NCI-H345 (cell line): ENCODE measurements at regions not wholly inside any gene's neighbourhood (a gene's known extent, or its start where the extent isn't known, plus 50 kb on each side); places are given as distances from the start of the nearest gene placed in this dataset.

Experiments used
- DNase-seq: peaks from one replicate; lab custom pipeline; 2025; lab: John Stamatoyannopoulos, UW

- no peak for DNase-seq
Observed at GRCh38 chr9:115733318-115734110, 420.1 kb upstream of the PAPPA start.

DNA sequence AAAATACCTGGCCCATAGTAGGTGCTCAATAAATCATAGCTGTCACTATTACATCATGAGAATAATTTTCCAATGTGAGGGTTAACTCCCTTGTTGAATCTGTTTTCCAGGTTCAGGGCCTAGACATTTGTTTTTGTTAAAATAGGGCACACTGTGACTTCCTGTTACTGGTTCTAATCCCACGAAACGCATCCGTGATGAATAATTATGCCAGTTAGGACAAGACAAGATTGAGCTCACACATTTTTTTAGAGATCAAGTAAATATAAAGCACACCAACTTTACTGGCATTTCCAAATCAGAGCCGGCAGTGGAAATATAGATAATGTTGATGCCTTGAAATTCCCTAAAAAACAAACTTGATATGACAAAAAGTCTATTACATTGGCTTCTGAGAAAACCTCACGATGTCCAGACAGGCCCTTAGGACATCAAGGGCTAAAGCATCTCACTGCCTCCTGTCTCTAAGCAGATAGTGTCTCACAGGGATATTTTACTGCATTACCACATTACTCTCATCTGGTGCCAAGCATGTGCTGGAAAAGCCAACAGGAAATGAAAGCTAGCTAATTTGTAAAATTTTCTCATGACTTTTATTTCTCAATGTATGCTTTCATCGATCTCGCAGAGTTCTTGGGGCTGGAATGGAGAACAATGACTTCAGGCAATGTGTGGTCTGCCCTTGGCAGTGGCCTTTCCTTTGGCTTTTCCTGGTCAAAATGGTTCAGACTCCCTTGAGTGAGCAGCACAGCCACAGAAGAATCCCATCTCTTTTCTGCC is 414.3 kb upstream of the PAPPA start:
- no peak for DNase-seq

GRCh38 chr9:115740986-115741385 is 412.6 kb upstream of the PAPPA start:
- no peak for DNase-seq

- DNase-seq = no peak
Observed at GRCh38 chr9:115743709-115744605, 409.6 kb upstream of the PAPPA start.

DNA sequence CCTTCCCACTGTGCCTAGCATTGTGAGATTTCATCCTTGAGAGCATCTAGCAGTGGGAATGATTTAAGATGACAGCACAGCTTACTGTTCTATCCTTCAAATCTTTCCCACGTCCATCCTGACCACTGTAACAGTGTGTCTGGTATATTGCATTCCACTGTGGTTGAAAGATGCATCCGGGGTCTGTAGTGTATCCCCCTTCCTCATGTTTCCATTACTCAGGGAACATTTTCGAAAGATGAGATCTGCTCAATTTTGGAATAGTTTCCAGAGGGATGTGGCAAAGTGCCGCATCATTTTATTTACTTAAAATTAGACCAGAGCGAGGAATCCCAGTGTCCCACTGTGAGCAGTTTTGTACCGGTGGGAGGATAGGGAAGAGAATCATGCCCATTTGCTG is 407.1 kb upstream of the PAPPA start:
- no peak for DNase-seq

DNA sequence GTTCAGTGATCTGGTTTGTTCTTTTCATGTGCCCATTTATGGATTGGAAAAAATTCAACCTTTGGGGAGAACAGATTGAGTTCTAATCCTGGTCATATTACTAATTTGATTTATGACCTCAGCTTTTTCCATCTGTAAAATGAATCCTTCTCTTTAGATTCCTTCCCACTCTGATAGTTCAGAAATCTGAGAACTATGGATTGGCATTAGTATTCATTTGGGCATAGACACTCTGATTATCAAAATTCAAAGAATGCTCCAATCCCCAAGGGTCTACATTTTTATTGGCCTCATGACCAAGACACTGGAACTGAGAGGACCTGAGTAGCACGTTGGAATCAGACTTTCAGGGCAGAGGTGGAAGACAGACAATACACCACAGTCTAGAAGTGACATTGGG is 405.9 kb upstream of the PAPPA start:
- no peak for DNase-seq

DNA sequence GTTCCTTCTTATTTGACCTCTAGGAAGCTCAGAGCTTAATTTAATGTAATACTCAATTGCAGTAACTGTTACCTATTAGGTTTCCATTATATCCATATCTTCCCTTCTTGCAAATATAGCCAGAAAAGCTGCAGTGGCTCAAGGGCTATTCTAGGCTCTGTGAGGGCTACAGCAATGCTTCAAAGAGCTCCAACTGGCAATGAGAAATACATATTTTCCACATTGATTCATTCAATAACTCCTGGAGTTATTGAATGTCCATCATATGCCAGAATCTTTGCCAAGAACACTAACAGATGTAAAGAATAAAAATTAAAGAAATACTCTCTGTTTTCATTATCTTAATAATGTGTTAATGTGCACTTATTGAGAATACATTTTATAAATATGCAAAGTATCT is 396.9 kb upstream of the PAPPA start:
- no peak for DNase-seq

GRCh38 chr9:115757461-115757860 is 396.1 kb upstream of the PAPPA start:
- no peak for DNase-seq

- DNase-seq = no peak
Observed at GRCh38 chr9:115758441-115758840, 395.1 kb upstream of the PAPPA start.

DNA sequence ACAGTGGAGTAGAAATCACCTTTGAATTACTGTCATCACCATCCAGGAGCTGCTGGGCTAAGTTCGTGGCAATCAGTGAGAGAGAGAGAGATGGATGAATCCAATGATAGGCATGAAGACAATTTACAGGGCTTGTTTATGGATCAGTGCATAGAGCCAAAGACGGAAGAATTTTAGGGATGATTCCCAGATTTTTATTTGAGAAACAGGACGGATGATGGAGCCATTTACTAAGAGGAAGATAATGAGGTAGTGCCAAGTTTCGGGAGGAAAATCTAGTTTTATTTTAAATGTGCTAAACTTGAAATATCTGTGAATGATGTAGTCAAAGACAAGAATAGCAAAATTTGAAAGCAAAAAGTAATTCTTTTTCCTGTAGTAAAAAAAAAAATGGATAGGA is 394.2 kb upstream of the PAPPA start:
- no peak for DNase-seq

DNA sequence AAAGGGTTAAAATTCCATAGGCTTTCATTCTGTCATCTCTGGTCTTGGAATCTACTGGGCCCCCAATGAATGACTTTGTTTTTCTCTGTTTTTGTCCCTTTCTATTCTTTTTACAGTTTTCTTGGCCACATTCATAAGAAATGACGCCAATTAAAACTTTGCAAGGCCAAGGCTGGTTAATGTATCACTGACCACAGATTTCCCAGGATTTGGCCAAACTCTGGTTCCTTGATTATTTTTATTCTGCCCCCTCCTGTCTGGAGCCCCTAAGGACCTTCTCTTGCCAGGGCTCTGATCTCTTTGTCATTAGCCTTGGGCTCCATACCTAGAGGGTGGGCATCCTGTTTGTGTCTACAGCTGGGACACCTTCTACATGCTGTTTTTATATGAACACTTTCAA is 388.9 kb upstream of the PAPPA start:
- DNase-seq = no peak

DNA sequence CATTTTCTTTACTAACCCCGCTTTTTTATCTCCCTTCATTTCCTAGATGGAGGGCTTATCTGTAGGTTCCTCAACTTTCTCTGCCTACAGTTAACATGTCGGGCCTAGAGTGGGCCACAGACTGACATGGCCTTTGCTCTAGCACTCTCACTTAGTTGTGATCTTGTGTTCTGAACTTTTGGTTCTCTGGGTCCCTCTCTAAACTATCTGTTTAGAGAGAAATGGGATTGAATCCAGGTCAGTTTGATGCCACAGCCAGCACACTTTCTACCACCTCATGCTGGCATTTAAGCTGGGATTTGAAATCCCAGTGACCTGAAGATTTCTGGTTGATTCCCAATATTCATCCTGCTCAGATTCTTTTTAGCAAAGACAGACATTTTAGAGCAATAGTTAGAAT is 388.5 kb upstream of the PAPPA start:
- DNase-seq = no peak

DNA sequence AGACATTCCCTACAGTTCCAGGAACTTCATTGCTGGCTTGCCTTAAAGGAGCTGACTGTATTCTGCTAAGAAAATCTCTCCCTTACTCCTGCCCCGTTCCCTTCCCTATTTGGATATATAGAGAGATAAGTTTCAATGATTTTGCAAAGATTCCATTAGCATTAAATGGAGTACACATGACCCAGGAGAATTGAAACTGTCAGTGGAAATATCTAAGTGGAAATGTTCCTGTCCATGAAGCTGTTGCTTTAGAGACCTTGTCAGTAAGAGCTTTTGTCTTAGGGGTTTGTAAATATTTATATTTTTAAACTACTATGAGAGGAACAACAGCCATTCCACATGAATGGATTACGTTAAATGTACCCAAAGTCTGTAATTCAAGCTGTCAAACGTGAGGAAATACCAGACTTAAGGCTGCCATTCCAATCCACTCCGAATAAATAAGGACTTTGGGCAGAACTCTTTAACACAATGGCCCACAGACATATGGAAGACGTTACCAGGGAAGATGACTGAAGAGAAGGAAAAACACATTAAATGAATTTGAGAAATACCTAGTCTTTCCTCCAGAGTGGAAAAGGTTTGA is 387.1 kb upstream of the PAPPA start:
- DNase-seq = no peak

GRCh38 chr9:115770521-115770920 is 383.1 kb upstream of the PAPPA start:
- no peak for DNase-seq

DNA sequence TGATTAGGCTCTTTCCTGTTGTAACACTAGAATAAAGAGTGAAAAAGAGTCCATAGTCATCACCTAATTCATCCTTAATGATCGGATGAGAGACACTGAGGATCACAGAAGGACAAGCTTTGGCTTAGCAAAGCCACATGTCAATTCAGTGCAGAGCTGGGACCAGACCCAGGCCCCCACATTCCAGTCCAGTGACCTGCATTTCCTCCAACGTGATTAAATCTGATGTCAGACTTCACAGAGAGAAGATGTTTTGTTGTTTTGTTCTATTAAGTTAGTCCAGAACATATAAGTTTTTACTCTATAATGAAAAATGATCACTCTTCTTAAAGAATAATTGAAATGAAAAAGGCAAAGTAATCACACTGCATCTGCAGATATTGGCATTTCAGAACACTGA is 377.9 kb upstream of the PAPPA start:
- no peak for DNase-seq

DNA sequence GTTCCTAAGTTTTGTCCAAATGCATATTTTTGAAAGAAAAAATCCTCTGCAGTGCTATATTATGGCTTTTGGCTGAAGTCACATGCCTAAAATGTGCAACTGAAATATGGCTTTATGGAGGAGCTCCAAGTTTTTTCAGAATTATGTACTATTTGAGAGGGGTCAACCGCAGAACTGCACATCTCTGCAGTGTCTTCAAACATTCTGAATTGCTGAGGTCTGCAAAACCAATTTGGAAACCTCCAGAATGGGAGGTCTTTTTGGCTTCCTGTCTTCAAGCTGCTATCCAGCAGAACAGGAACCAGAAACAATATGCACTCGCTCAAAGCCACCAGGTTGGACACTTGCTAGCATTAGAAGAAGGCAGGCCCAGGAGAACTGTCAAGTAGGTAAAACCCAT is 376.0 kb upstream of the PAPPA start:
- no peak for DNase-seq

DNA sequence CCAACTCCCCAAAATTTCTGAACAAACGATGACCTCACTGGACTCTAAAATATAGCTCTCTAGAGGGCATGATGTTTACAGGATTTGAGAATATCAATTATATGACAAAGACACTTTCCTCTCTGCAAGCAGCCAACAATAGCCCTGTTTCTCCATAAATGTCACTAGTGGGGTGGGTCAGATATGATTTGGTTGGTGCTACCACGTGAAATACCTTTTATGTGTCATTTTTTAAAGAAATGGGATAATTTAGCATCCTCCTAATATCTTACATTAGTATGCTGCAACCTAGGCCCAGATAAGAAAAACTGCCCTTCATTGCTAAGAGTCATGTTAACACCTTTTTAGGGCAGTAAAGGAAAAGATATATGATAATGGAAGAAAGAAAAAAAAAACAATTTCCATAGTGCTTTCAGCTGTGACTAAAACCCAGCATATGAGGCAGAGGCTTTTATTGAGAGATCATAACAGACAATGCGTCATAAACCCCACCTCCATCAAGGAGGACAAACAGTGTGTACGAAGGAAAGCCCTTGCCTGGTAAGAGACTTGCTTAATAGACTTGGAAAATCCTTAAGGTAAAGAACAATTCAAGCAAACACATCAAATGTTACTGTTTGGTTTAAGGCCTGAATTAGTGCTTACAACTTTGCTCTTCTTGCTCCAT is 372.4 kb upstream of the PAPPA start:
- no peak for DNase-seq

GRCh38 chr9:115786321-115786720 is 367.3 kb upstream of the PAPPA start:
- DNase-seq = no peak

GRCh38 chr9:115790520-115790919 is 363.1 kb upstream of the PAPPA start:
- DNase-seq = no peak

DNA sequence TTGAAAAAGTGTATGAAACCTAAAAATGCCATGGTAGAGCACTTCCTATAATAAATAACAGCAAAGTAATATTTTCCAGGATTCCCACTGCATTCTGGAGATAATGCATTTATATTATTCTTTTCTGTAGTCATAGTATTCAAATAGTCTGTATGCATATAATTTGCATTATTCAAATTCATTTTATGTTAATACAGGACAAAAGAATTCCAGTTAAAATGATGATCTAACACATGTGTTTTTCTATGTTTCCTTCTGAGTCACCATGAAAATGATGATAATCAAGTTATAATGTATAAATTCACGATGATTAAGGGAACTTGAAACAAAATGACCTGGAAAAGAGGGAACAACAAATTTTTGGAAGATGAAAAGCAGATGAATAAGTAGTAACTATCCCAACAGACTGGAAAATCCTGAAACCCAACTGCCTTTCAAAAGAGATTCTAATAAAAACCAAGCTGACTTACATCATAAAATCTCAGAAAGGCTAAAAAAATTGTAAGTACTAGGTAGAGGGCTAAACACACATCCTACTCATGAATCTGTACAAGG is 358.6 kb upstream of the PAPPA start:
- no peak for DNase-seq

DNA sequence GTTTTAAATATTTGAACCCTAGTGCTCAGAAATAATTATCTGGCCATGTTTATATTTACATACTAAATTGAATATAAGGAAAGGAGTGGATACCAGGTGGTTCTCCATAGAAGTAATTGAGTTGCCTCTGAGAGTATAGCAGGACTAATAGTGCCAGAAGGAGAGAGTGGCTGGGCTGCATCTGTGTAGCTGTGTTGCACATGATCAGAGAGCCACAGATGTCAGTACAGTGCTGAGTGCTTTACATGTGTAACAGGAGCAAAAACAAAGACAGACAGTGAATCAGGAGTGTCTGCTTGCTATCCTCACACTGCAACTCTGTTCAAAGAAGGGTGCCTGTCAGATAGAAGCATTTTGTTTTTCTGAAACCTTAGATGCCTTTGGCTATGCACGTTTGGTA is 353.9 kb upstream of the PAPPA start:
- DNase-seq = no peak
